ENCODE measurements at regions not wholly inside any gene's neighbourhood (a gene's known extent, or its start where the extent isn't known, plus 50 kb on each side); places are given as distances from the start of the nearest gene placed in this dataset.
"Not testable (repeated sequence)": the region's sequence is repeated elsewhere in the genome, so short reads cannot be mapped to it uniquely, and the experiment has no call there.

- no peaks in the 10 kb centered on the region for H3K4me1 ChIP-seq
- H3K27ac ChIP-seq, result no peak overlapping the region
- no peak for DNase-seq (ENCODE audit: extremely low spot score in 2 of 2)
- intact Hi-C loops (cut with DNase I), result no loop called here
- H3K36me3 ChIP-seq, result no peaks in the 10 kb centered on the region
- H3K4me3 ChIP-seq, result no peak overlapping the region
- no peaks in the 10 kb centered on the region for H3K27me3 ChIP-seq
- TF ChIP-seq POLR2A (IDR thresholded peaks at IDR 0.05), result no peak
- no peak for TF ChIP-seq POLR2AphosphoS5 (IDR thresholded peaks at IDR 0.05; ENCODE audit: insufficient read depth in 1 of 2, low read depth in 1 of 2)
- TF ChIP-seq CTCF (IDR thresholded peaks at IDR 0.05), result no peak
- H3K9me3 ChIP-seq, result no peaks in the 10 kb centered on the region
These were observed 194.6 kb downstream of the CETN3 start for GRCh38 chr5:90214991-90215390.

- H3K27me3 ChIP-seq; H3K4me1 ChIP-seq; H3K27ac ChIP-seq; H3K36me3 ChIP-seq; H3K4me3 ChIP-seq; intact Hi-C loops (cut with DNase I); H3K9me3 ChIP-seq; DNase-seq (ENCODE audit: extremely low spot score in 2 of 2): not testable (repeated sequence)
These were observed 201.2 kb downstream of the CETN3 start for GRCh38 chr5:90208323-90208722.

DNA sequence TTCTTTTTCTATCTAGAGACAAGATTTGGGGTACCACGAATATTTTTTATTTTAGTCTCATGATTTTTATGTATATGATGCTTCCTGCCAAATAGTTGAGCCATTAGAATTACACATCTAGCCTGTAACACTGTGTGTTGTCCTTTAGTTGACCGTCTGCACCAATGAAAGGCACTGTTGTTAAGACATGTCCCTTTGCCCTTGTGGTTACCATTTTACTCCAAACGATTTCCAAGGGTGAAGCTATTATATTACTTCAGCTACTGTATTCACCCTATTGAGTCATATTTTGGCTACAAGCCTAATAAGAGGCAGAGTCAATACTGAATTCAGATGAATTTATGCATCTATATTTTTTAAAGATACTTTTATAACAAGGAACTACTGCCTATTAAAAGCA lies 207.6 kb downstream of the CETN3 start:
- Histone ChIP-seq H3K4me1 (no peaks in the 10 kb centered on the region), H3K9me3 (no peaks in the 10 kb centered on the region), H3K4me3 (no peak overlapping the region), H3K36me3 (no peaks in the 10 kb centered on the region), H3K27me3 (no peaks in the 10 kb centered on the region), H3K27ac (no peak overlapping the region)
- intact Hi-C loops (cut with DNase I), result no loop called here
- DNase-seq (ENCODE audit: extremely low spot score in 2 of 2), result no peak
- no peak for TF ChIP-seq CTCF (IDR thresholded peaks at IDR 0.05)
- no peak for TF ChIP-seq POLR2AphosphoS5 (IDR thresholded peaks at IDR 0.05; ENCODE audit: insufficient read depth in 1 of 2, low read depth in 1 of 2)
- no peak for TF ChIP-seq POLR2A (IDR thresholded peaks at IDR 0.05)

DNA sequence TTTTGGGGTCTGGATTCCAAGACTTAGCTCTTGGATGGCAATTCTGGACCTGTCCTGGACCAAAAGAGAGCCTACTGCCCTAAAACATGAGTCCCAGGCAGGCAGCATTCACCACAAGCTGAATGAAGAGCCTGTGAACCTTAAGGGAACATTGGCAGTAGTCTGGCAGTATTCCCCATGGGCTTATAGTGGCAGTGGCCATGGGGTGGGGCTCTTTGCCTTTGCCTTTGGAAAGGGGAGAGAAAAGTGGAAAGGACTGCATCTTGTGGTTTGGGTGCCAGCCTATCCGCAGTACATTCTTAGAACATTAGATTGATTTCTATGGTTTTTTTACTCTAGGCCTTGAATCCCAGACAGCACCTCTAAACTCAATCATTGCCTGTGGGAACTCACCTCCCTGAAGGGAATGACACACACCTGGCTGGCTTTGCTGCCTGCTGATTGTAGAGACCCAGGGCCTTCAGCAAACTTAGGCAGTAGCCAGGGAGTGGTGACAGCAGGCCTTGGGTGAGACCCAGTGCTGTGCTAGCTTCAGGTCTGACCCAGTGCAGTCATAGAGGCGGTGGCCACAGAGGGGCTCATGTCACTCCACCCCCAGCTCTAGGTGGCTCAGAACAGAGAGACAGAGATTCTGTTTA lies 216.3 kb downstream of the CETN3 start:
- Histone ChIP-seq H3K27ac (no peak overlapping the region), H3K9me3 (no peaks in the 10 kb centered on the region), H3K4me1 (no peaks in the 10 kb centered on the region), H3K4me3 (no peak overlapping the region), H3K36me3 (no peaks in the 10 kb centered on the region), H3K27me3 (no peaks in the 10 kb centered on the region)
- intact Hi-C loops (cut with DNase I), result no loop called here
- no peak for DNase-seq (ENCODE audit: extremely low spot score in 2 of 2)
- TF ChIP-seq POLR2AphosphoS5 (IDR thresholded peaks at IDR 0.05; ENCODE audit: insufficient read depth in 1 of 2, low read depth in 1 of 2), result no peak
- no peak for TF ChIP-seq CTCF (IDR thresholded peaks at IDR 0.05)
- TF ChIP-seq POLR2A (IDR thresholded peaks at IDR 0.05), result no peak

DNA sequence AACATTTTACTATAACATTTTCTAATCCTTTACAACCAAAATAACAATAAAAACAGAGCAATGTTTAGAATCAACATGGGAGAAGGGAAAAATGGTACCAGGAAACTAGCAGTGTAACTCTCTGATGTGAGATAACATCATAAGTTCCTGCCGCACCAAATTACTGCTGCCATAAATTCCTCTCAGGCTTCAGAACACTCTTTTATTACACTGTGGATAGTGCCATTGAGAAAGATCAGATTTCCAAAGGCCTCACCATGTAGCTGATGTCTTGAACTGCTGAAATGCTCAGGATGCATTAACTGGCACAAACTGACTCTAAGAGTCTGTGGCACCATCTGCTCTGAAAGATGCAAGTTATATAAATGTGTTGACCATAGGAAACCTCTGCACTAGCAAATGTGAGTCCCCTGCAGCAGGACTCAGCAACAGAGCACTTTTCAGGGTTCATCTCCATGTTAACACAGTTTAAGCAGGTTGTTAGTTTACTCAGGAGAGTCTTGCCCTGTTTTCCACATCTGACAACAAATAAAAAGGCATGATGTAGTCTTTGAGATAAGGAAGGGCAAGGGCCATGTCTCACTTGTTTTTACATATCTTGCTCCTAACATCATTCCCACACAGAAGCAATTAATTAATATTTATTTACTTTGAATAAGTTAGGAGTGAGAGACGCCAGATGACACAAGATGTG lies 218.1 kb downstream of the CETN3 start:
- Histone ChIP-seq H3K27ac (no peak overlapping the region), H3K9me3 (no peaks in the 10 kb centered on the region), H3K27me3 (no peaks in the 10 kb centered on the region), H3K36me3 (no peaks in the 10 kb centered on the region), H3K4me3 (no peak overlapping the region), H3K4me1 (no peaks in the 10 kb centered on the region)
- TF ChIP-seq POLR2AphosphoS5 (IDR thresholded peaks at IDR 0.05; ENCODE audit: insufficient read depth in 1 of 2, low read depth in 1 of 2) (no peak), POLR2A (IDR thresholded peaks at IDR 0.05) (no peak), CTCF (IDR thresholded peaks at IDR 0.05) (no peak)
- intact Hi-C loops (cut with DNase I), result no loop called here
- no peak for DNase-seq (ENCODE audit: extremely low spot score in 2 of 2)
